Retina (tissue), 1 donor: ENCODE measurements at regions not wholly inside any gene's neighbourhood (a gene's known extent, or its start where the extent isn't known, plus 50 kb on each side); places are given as distances from the start of the nearest gene placed in this dataset.
"Not testable (repeated sequence)": the region's sequence is repeated elsewhere in the genome, so short reads cannot be mapped to it uniquely, and the experiment has no call there.

ENCODE experiments used
- DNase-seq: peaks from one replicate; pipeline ENCODE4 v3.0.0-alpha.2; 2016

GRCh38 chr12:28693565-28694219, 455.4 kb upstream of the FAR2 start:
- no peak for DNase-seq

GRCh38 chr12:28698553-28698952, 450.5 kb upstream of the FAR2 start:
- no peak for DNase-seq

GRCh38 chr12:28699029-28699428, 450.0 kb upstream of the FAR2 start:
- DNase-seq, result no peak

- no peak for DNase-seq
These were observed 448.9 kb upstream of the FAR2 start for GRCh38 chr12:28700161-28700560.

- DNase-seq, result no peak
These were observed 444.5 kb upstream of the FAR2 start for GRCh38 chr12:28704477-28705169.

GRCh38 chr12:28708918-28709371, 440.1 kb upstream of the FAR2 start:
- no peak for DNase-seq

GRCh38 chr12:28709986-28710685, 438.9 kb upstream of the FAR2 start:
- no peak for DNase-seq

GRCh38 chr12:28710882-28711281, 438.2 kb upstream of the FAR2 start:
- DNase-seq, result no peak

GRCh38 chr12:28711421-28711820, 437.7 kb upstream of the FAR2 start:
- DNase-seq, result no peak

- DNase-seq, result no peak
These were observed 406.3 kb upstream of the FAR2 start for GRCh38 chr12:28742791-28743190.

GRCh38 chr12:28746734-28747325, 402.2 kb upstream of the FAR2 start:
- no peak for DNase-seq

- no peak for DNase-seq
These were observed 398.0 kb upstream of the FAR2 start for GRCh38 chr12:28750946-28751685.

- DNase-seq, result no peak
These were observed 394.1 kb upstream of the FAR2 start for GRCh38 chr12:28755027-28755426.

- no peak for DNase-seq
These were observed 389.7 kb upstream of the FAR2 start for GRCh38 chr12:28759333-28759732.

- DNase-seq, result not testable (repeated sequence)
These were observed 388.8 kb upstream of the FAR2 start for GRCh38 chr12:28760040-28760903.

- not testable (repeated sequence) for DNase-seq
These were observed 387.2 kb upstream of the FAR2 start for GRCh38 chr12:28761897-28762296.

- DNase-seq, result no peak
These were observed 382.7 kb upstream of the FAR2 start for GRCh38 chr12:28766398-28766797.

GRCh38 chr12:28767836-28768348, 381.2 kb upstream of the FAR2 start:
- no peak for DNase-seq

GRCh38 chr12:28770322-28770721, 378.8 kb upstream of the FAR2 start:
- DNase-seq, result no peak

- DNase-seq, result no peak
These were observed 377.1 kb upstream of the FAR2 start for GRCh38 chr12:28771968-28772367.

GRCh38 chr12:28775556-28775955, 373.5 kb upstream of the FAR2 start:
- no peak for DNase-seq

GRCh38 chr12:28776220-28776619, 372.9 kb upstream of the FAR2 start:
- no peak for DNase-seq
